Vagina (tissue), 2 donors: ENCODE measurements at regions not wholly inside any gene's neighbourhood (a gene's known extent, or its start where the extent isn't known, plus 50 kb on each side); places are given as distances from the start of the nearest gene placed in this dataset.

ENCODE experiments used
- DNase-seq, 2 donors: peaks; one replicate each; pipeline ENCODE4 v3.0.0-alpha.2; 2017; ENCODE audit errors: extremely low spot score in 2 of 2
- H3K27ac ChIP-seq: fragments of 200-600 bp; sonication (generic); one replicate; pipeline ENCODE4 v1.5.1; 2019
- H3K27me3 ChIP-seq: fragments of 200-600 bp; sonication (generic); one replicate; pipeline ENCODE4 v1.5.1; 2019
- H3K36me3 ChIP-seq, 2 donors: fragments of 200-600 bp; sonication (generic); one replicate each; pipeline ENCODE4 v1.5.1; 2017 to 2019
- H3K4me1 ChIP-seq: fragments of 200-600 bp; sonication (generic); one replicate; pipeline ENCODE4 v1.5.1; 2019
- H3K4me3 ChIP-seq, 2 donors: fragments of 200-600 bp; sonication (generic); 1 replicate in 1 of 2; 2 replicates in 1 of 2; pipeline ENCODE4 v1.5.1; 2016 to 2019
- H3K9me3 ChIP-seq: fragments of 200-600 bp; sonication (generic); one replicate; pipeline ENCODE4 v1.5.1; 2019
- CTCF ChIP-seq, 3 experiments: fragments of 450-650 bp in 2 of 3; fragments of 200-600 bp in 1 of 3; sonication (generic) in 1 of 3; IDR thresholded peaks; one replicate each; pipeline ENCODE4 v1.5.1; 2017 to 2019; ENCODE audit warnings: antibody characterized with exemption in 3 of 3, mild to moderate bottlenecking in 2 of 3, moderate library complexity in 2 of 3
- POLR2A ChIP-seq, 2 donors: fragments of 450-650 bp; IDR thresholded peaks; one replicate each; pipeline ENCODE4 v1.6.1; 2017; ENCODE audit warnings: antibody characterized with exemption in 2 of 2, mild to moderate bottlenecking in 2 of 2, moderate library complexity in 2 of 2
- POLR2AphosphoS5 ChIP-seq, 2 donors: sonication (generic); formaldehyde crosslinking; IDR thresholded peaks; one replicate each; pipeline ENCODE4 v1.9.0; 2017; ENCODE audit warnings: antibody characterized with exemption in 2 of 2, mild to moderate bottlenecking in 2 of 2, low read depth in 1 of 2; ENCODE audit not compliant: insufficient read depth in 1 of 2
- intact Hi-C: fragments of 100-400 bp; cut with DNase I; formaldehyde crosslinking; loops from one replicate; pipeline ENCODE4 v1.15.1; 2023

GRCh38 chr1:194184425-194184824 is 998.0 kb upstream of the B3GALT2 start:
- H3K9me3 ChIP-seq = no peaks in the 10 kb centered on the region
- TF ChIP-seq POLR2AphosphoS5 (IDR thresholded peaks at IDR 0.05; ENCODE audit: insufficient read depth in 1 of 2, low read depth in 1 of 2) = no peak
- H3K27me3 ChIP-seq = no peaks in the 10 kb centered on the region
- no peaks in the 10 kb centered on the region for H3K4me1 ChIP-seq
- no peaks in the 10 kb centered on the region for H3K36me3 ChIP-seq
- DNase-seq = no peak
- no peak overlapping the region for H3K4me3 ChIP-seq
- intact Hi-C loops = no loop called here
- H3K27ac ChIP-seq = no peak overlapping the region

- no peak overlapping the region for H3K4me3 ChIP-seq
- no peaks in the 10 kb centered on the region for H3K27me3 ChIP-seq
- H3K27ac ChIP-seq = no peak overlapping the region
- intact Hi-C loops = no loop called here
- H3K36me3 ChIP-seq = no peaks in the 10 kb centered on the region
- no peaks in the 10 kb centered on the region for H3K9me3 ChIP-seq
- H3K4me1 ChIP-seq = no peaks in the 10 kb centered on the region
- DNase-seq = no peak
- TF ChIP-seq POLR2AphosphoS5 (IDR thresholded peaks at IDR 0.05; ENCODE audit: insufficient read depth in 1 of 2, low read depth in 1 of 2) (no peak), CTCF (IDR thresholded peaks at IDR 0.05) (no peak), POLR2A (IDR thresholded peaks at IDR 0.05) (no peak)
Observed at GRCh38 chr1:194181845-194182244, 995.4 kb upstream of the B3GALT2 start.

- no peak overlapping the region for H3K4me3 ChIP-seq
- H3K27ac ChIP-seq = no peak overlapping the region
- no peaks in the 10 kb centered on the region for H3K4me1 ChIP-seq
- intact Hi-C loops = no loop called here
- no peaks in the 10 kb centered on the region for H3K27me3 ChIP-seq
- H3K36me3 ChIP-seq = no peaks in the 10 kb centered on the region
- no peak for DNase-seq
- no peaks in the 10 kb centered on the region for H3K9me3 ChIP-seq
- TF ChIP-seq POLR2AphosphoS5 (IDR thresholded peaks at IDR 0.05; ENCODE audit: insufficient read depth in 1 of 2, low read depth in 1 of 2) (no peak), CTCF (IDR thresholded peaks at IDR 0.05) (no peak), POLR2A (IDR thresholded peaks at IDR 0.05) (no peak)
Observed at GRCh38 chr1:194176212-194176611, 989.8 kb upstream of the B3GALT2 start.

GRCh38 chr1:194175251-194175650 is 988.8 kb upstream of the B3GALT2 start:
- no peak overlapping the region for H3K27ac ChIP-seq
- no peak for TF ChIP-seq CTCF (IDR thresholded peaks at IDR 0.05)
- no peak for TF ChIP-seq POLR2AphosphoS5 (IDR thresholded peaks at IDR 0.05; ENCODE audit: insufficient read depth in 1 of 2, low read depth in 1 of 2)
- no peak for TF ChIP-seq POLR2A (IDR thresholded peaks at IDR 0.05)
- no peak overlapping the region for H3K4me3 ChIP-seq

GRCh38 chr1:194174528-194174927 is 988.1 kb upstream of the B3GALT2 start:
- H3K4me1 ChIP-seq = no peaks in the 10 kb centered on the region
- H3K4me3 ChIP-seq = no peak overlapping the region
- TF ChIP-seq CTCF (IDR thresholded peaks at IDR 0.05) (no peak), POLR2AphosphoS5 (IDR thresholded peaks at IDR 0.05; ENCODE audit: insufficient read depth in 1 of 2, low read depth in 1 of 2) (no peak), POLR2A (IDR thresholded peaks at IDR 0.05) (no peak)
- DNase-seq = no peak
- H3K36me3 ChIP-seq = no peaks in the 10 kb centered on the region
- H3K9me3 ChIP-seq = no peaks in the 10 kb centered on the region
- no peaks in the 10 kb centered on the region for H3K27me3 ChIP-seq
- H3K27ac ChIP-seq = no peak overlapping the region
- intact Hi-C loops = no loop called here

More at GRCh38 chr1:194175251-194175650, 988.8 kb upstream of the B3GALT2 start:
- no peak for DNase-seq
- Histone ChIP-seq H3K4me1 (no peaks in the 10 kb centered on the region), H3K36me3 (no peaks in the 10 kb centered on the region), H3K27me3 (no peaks in the 10 kb centered on the region), H3K9me3 (no peaks in the 10 kb centered on the region)
- intact Hi-C loops = no loop called here

- TF ChIP-seq POLR2AphosphoS5 (IDR thresholded peaks at IDR 0.05; ENCODE audit: insufficient read depth in 1 of 2, low read depth in 1 of 2) (no peak), POLR2A (IDR thresholded peaks at IDR 0.05) (no peak), CTCF (IDR thresholded peaks at IDR 0.05) (no peak)
- Histone ChIP-seq H3K27me3 (no peaks in the 10 kb centered on the region), H3K27ac (no peak overlapping the region), H3K4me3 (no peak overlapping the region), H3K36me3 (no peaks in the 10 kb centered on the region), H3K9me3 (no peaks in the 10 kb centered on the region), H3K4me1 (no peaks in the 10 kb centered on the region)
- no peak for DNase-seq
- intact Hi-C loops = no loop called here
Observed at GRCh38 chr1:194171596-194171995, 985.2 kb upstream of the B3GALT2 start.
